H1 (cell line): ENCODE measurements at regions not wholly inside any gene's neighbourhood (a gene's known extent, or its start where the extent isn't known, plus 50 kb on each side); places are given as distances from the start of the nearest gene placed in this dataset.

Experiments used
- CHD2 ChIP-seq: IDR thresholded peaks from 2 replicates; pipeline ENCODE4 v1.6.1; 2012; ENCODE audit warnings: low read length, improper control_type of control experiment
- TF ChIP-seq, protein P1 (sequence below): IDR thresholded peaks from 2 replicates; pipeline ENCODE4 v1.6.1; 2011; ENCODE audit warnings: low read length, improper control_type of control experiment

DNA sequence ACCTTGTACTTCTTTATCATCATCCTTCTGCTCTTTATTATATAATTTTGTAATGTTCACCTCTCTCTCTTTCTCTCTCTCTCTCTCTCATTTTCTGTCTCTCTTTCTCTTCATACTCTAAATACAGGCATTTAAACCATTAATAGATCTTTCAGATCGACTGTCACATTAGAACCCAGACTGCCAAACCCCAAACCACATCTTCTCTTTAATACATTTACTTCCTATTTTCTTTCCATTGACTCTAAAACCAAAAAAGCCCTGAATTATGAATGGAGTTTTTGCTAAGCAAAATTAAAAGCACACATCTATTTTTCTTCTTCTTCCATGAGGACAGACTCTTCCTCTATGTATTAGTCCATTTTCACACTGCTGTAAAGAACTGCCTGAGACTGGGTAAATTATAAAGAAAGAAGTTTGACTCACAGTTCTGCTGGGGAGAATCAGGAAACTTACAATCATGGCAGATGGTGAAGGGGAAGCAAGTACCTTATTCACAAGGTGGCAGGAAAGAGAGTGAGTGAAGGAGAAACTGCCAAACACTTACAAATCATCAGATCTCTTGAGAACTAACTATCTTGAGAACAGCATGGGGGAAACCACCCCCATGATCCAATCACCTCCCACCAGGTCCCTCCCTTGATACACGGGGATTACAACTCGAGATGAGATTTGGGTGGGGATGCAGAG, 272.7 kb upstream of the MGMT start (continued):
- TF ChIP-seq, protein P1, sequence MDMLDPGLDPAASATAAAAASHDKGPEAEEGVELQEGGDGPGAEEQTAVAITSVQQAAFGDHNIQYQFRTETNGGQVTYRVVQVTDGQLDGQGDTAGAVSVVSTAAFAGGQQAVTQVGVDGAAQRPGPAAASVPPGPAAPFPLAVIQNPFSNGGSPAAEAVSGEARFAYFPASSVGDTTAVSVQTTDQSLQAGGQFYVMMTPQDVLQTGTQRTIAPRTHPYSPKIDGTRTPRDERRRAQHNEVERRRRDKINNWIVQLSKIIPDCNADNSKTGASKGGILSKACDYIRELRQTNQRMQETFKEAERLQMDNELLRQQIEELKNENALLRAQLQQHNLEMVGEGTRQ = no peak
- no peak for TF ChIP-seq CHD2
- TF ChIP-seq, all 59 proteins: peak for 0
